ENCODE measurements at regions not wholly inside any gene's neighbourhood (a gene's known extent, or its start where the extent isn't known, plus 50 kb on each side); places are given as distances from the start of the nearest gene placed in this dataset.
"Not testable (repeated sequence)": the region's sequence is repeated elsewhere in the genome, so short reads cannot be mapped to it uniquely, and the experiment has no call there.

DNA sequence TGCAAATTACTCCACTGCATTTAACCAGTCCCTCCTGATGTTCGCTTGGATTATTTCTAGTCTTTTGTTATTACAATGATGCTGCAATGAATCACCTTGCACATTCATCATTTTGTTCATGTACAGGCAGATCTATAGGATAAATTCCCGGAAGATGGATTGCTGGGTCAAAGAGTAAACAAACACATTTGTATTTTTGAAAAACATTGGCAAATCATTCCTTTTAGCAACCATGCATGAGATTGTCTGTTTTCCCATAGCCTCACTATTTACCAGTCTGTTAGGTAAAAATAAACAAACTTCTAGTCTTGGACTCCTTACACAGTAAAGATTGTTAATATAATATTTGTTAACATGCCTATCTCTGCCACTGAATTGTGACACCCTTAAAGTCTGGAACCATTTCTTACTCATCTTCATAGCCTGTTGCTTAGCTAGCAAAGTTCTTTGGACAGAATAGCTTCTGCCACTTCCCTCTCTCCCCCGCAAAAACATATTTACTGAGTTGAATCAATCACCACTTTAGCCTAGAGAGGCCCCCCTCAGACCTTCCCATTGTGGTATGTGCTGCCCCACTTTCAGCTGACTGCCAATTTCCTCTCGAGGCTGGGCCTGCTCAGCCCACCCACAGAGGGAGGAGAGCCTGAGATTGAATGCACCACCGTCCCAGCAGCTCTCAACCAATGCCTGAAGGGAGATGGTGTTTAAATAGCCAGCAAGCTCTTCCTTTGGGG, 108.4 kb upstream of the ATXN3L start:
- DNase-seq (ENCODE audit: low read depth in 3 of 3, low spot score in 2 of 3) = no peak

DNA sequence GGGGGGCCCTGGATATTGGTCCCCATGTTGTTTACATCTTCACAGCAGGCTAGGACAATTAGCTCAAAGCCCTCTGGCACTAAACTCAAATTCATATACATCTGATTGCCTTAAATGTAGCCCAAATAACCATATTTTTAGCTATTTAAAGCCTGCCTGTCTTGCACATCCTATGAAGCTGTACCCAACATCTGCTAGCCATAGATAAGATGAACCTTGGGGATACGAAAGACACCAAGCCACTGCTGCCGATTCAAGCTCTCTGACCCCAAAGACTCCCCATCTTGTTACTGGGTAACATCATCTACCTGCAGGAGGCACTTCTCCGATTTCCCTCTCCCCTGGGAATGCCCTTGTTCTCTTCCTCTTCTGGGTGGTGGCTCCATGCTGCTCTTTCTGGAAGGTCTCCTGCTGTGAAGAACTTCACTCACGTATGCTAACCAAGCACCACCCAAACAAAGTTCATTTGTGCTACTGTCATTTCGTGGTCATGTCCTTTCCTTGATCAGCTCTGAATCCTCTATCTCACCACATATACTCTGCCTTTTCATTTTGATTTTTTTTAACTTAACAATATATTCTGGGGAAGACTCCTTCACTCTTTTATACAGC, 107.7 kb upstream of the ATXN3L start:
- DNase-seq (ENCODE audit: low read depth in 3 of 3, low spot score in 2 of 3) = no peak

DNA sequence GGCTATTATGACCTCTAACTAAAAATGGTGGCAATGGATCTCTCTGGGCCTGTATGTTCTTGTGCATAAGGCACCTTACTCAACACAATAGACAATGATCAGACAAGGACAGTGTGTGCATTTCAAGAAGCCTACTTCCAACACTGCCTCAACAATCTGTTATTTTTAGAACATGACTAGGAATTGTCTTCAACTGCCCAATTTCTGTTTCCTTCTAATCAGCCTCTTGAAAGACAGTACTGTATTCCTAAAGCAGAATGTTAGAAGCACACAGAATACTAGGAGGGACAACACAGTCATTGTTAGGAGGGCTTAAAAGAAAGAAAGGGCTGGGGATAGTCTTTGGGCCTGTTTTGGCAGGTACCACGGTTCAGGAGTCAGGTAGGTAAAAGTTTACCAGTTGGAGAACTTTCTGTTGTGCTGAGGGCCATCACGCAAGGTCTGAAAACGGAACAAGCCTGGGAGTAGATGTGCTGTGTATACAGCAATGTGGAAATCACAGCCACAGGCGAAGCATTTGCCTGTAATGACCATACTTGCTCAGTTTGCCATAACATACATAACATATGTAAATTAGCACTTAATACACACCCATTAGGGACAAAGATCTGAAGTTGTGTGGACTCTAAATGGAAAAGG, 100.8 kb upstream of the ATXN3L start:
- DNase-seq (ENCODE audit: low read depth in 3 of 3, low spot score in 2 of 3) = no peak

DNA sequence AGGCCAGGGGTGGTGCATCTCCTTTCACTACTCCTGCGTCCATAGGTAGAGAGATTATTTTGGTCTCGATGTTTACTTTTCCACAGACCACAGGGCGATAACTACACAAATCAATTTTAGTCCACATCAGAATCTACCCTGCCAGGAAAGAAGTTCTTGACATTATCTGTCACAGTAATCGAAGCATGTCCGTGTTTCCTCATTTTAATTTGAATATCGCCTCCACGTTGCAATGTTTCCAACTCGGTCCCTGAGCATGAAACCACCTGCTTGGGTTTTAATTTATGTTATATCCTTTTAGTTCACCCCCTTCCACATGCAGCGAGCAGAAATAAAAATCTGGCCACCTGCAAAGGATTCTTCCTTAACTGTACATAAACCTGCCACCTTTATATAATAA, 100.1 kb upstream of the ATXN3L start:
- DNase-seq (ENCODE audit: low read depth in 3 of 3, low spot score in 2 of 3) = no peak

DNA sequence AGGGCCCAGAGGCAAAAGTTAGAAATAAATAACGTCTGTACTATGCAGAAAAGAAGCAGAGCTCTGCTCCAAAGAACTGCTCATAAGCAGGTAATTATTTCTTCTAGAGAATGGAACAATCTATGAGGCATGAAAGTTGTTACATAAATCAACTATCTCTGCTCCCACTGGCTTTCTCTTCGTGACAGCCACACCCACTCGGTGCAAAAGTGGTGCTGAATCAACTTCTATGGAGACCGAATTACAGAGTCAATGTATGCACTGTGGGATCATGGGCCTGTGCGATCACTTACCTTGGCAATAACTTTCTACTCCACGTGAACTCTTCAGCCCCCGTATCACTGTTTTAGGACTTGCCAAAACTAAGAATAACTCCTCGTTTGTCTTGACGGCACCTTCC, 99.4 kb upstream of the ATXN3L start:
- DNase-seq (ENCODE audit: low read depth in 3 of 3, low spot score in 2 of 3) = no peak

DNA sequence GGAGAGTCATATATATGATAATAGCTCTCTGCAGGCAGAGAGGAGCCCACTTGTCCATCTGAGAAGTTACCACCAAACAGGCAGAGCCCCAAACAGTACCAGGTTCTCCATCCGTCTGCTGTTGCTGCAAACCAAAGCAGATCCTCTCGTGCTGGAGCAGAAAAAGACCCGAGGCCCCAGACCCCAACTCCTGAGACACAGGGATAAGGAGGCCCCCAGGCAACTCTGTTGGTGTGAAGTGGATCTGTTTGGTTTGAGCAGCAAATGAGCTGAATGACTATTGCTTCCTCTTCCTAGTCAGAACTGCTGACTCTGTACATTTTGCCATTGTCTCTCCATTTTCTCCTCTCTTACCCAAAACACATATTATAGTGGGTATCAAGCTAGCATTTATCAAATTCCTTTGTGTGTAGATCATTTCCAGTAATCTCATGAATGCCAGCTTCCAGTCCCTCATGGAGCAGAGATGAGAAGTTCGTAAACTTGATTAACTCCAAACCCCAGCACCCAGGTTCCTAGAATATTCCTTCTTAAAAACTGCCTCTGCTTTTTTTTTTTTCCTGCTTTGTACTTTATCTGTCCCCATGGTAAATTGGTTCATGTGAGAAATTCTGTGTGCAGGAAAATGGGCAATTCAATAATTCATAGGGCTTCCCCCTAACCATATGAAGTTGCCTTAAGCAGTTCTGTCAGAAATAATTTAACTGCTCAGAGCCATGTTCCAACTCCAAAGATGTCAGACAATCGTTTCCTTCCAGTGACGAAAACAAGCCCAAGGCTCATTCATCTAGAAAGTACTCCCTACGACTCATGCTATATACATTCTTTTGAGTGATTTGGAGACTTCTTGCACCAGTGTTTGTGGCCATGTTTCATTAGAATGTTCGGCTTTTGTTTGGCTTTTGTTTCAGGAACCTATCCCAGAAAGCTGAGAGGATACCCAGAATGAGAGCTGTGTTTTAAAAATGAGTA, 98.6 kb upstream of the ATXN3L start:
- DNase-seq (ENCODE audit: low read depth in 3 of 3, low spot score in 2 of 3) = no peak

DNA sequence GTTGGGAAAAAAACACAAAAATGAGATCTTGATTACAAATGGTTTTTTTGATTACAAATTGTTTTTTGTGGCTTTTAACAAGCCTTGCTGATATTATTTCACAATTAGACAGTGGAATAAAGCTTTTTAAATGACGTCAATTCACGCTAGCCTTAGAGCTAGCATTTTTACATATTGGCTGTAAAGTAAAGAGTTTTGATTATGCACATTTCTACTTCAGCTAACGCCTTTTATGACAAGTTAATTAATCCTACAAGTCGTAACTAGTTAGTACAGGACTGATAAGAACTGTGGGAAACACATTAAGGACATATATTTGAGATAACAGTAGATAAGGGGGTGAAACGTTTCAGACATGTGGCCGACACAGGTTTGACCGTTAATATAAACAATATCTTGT, 95.7 kb upstream of the ATXN3L start:
- no peak for DNase-seq (ENCODE audit: low read depth in 3 of 3, low spot score in 2 of 3)

DNA sequence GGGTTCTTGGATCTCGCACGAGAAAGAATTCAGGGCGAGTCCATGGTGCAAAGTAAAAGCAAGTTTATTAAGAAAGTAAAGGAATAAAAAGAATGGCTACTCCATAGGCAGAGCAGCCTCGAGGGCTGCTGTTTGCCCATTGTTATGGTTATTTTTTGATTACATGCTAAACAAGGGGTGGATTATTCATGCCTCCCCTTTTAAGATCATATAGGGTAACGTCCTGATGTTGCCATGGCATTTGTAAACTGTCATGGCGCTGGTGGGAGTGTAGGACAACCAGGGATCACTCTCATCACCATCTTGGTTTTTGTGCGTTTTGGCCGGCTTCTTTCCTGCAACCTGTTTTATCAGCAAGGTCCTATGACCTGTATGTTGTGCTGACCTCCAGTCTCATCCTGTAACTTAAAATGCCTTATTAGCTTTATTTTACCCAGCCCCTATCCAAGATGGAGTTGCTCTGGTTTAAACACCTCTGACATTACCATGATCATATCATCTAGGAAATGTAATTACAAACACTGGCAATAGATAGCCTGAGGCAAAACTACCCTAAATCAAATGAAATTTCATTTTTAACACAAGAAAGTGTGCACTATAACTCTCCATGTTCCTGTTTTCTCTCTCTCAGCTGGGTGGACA, 94.3 kb upstream of the ATXN3L start:
- no peak for DNase-seq (ENCODE audit: low read depth in 3 of 3, low spot score in 2 of 3)

DNA sequence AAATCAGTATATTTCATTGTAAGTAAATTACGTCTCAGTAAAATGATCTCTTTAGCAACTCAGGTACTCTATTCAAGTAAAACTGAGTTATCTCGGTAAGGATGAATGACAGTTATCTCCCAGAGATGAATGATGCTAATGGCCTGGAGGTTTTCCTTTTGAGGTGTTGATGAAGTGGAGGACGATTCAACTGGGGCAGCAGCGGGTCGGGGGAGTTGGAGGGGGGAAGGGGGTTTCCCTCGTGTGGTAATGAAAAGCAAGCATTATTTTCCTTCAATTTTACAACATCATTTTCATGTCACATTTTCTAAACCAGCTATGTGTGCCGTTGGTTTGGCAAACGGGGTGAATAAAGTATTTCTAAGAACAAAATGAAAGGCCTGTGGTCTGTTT, 92.4 kb upstream of the ATXN3L start:
- no peak for DNase-seq (ENCODE audit: low read depth in 3 of 3, low spot score in 2 of 3)

DNA sequence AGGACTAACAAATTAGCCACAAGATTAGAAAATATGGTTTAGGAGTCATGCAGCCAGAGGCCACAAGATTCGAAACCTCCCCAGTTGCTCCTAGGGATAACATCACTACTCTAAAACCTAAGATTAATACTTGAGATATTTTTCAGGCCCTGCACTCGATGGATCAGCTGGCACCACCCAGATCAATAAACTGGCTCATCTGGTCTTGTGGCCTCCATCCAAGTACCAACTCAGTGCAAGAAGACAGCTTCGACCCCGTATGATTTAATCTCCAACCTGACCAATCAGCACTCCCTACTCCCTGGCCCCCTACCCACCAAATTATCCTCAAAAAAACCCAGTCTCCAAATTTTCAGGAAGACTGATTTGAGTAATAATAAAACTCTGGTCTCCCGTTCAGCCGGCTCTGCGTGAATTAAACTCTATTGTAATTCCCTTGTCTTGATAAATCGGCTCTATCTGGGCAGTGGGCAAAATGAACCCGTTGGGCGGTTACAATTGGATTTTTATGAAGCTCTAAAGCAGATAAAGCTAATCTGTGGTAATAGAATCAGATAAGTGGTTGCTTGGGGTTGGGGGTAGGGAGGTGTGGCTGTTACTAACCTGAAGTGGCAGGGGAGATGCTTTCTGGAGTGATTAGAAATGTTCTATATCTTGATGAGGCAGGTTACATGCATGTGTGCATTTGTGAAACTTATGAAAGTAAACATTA, 91.8 kb upstream of the ATXN3L start:
- DNase-seq (ENCODE audit: low read depth in 3 of 3, low spot score in 2 of 3) = no peak

DNA sequence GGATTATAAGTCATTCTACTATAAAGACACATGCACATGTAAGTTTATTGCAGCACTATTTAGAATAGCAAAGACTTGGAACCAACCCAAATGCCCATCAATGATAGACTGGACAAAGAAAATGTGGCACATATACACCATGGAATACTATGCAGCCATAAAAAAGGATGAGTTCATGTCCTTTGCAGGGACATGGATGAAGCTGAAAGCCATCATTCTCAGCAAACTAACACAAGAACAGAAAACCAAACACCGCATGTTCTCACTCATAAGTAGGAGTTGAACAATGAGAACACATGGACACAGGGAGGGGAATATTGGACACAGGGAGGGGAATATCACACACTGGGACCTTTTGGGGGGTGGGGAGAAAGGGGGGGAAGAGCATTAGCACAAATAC, 88.7 kb upstream of the ATXN3L start:
- not testable (repeated sequence) for DNase-seq (ENCODE audit: low read depth in 3 of 3, low spot score in 2 of 3)

DNA sequence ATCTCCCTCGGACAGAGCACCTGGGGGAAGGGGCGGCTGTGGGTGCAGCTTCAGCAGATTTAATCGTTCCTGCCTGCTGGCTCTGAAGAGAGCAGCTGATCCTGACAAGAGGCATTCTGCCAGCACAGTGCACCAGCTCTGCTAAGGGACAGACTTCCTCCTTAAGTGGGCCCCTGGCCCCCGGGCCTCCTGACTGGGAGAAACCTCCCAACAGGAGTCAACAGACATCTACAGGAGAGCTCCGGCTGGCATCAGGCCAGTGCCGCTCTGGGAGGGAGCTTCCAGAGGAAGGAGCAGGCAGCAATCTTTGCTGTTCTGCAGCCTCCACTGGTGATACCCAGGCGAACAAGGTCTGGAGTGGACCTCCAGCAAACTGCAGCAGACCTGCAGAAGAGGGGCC, 84.9 kb upstream of the ATXN3L start:
- not testable (repeated sequence) for DNase-seq (ENCODE audit: low read depth in 3 of 3, low spot score in 2 of 3)

DNA sequence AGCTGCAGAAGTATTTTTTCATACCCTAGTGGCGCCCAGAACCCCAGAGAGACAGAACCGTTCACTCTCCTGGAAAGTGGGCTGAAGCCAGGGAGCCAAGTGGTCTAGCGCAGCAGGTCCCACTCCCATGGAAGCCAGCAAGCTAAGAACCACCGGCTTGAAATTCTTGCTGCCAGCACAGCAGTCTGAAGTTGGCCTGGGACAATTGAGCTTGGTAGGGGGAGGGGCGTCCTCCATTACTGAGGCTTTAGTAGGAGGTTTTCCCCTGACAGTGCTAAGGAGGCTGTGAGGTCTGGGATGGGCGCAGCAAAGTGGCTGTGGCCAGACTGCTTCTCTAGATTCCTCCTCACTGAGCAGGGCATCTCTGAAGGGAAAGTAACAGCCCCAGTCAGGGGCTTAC, 84.5 kb upstream of the ATXN3L start:
- no peak for DNase-seq (ENCODE audit: low read depth in 3 of 3, low spot score in 2 of 3)

DNA sequence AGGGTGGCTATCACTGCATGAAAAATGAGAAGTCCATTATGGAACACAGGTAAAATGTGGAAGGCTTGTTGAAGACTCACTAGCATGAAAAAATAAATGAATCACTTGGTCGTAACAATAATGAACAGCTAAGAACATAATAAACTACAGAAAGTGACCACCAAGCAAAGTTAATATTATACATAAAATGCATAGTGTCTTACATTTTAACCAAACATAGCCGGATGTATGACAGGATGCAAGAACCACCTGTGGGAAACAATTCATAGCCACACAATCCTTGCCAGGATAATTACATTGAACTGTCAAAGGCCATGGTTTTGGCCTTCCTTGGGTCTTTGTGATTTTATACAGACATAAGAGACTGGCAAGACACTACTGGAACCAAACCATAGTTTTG, 81.9 kb upstream of the ATXN3L start:
- no peak for DNase-seq (ENCODE audit: low read depth in 3 of 3, low spot score in 2 of 3)

DNA sequence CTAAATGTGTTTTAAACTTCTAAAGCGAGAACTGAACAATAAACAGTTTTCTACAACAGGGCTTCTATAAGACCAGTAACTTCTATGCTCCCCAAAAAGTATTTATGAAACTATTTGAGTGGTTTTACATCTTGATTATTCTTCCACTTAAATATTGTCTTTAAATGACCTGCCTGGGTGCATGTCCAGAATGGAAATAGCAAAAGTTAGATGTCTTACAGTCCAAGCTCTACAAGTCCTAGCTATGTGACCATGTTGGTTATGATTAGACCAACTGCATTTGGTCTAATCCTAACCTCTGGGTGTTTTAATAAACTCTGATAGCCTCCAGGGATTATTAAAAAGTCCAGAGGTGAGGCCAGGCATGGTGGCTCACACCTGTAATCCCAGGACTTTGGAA, 79.0 kb upstream of the ATXN3L start:
- DNase-seq (ENCODE audit: low read depth in 3 of 3, low spot score in 2 of 3) = no peak

DNA sequence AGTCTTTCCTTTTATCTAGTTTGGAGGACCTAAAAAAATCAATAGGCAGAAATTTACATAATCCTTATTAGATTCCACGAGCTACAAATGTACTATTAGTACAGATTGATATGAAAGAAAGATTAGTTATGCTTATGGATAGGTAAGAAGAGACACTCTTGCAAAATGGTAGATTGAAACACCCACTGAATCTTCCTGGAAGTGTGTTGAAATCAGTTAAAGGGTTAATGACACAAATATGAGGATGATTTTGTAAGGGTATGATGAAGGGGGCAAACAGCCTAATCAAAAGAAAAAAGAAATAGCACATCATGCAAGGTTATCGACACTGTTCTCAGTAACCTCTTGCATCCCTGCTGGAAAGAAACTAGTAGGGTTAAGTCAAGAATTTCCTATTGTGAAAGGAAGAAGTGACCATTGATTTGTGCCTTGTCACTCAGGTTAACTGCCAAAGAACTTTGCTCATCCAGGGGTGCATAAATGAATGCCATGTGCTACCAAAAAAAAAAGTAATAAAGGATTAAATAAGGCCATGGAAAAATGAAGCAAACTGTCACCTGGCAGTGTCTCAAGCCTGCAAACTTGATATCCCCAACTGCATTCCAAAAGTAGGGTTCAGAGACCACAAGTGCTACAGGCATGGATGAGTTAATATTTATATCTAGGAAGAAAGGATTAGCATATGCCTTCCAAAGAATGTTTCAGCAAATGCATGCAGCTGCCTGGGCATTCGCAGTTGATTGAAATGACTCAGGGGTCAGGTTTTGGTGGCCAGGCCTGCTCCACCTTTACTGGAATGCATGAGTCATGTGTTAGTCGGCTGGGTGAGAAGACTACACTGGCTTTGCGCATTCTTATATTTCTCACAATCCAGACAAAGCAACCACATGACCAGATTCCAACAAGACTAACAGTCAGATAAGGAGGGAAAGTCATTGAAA, 78.3 kb upstream of the ATXN3L start:
- DNase-seq (ENCODE audit: low read depth in 3 of 3, low spot score in 2 of 3) = no peak

DNA sequence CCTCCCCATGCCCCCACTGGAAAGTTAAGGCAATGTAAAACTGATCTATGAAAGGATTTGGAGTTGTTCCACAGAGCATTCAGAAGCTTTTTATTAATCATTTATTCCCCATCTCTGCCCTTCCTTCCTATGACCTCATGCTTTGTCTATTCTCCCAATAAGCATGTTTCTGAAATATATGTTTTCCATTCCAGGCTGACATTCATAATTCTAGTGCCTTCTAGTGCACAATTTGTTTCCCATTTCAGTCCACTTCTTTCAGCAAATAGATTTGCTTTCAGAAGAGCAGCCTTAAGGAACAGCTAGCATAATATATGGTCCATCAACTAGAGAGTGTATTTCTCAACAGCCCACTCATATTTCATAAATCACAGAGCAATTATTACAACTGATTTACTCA, 77.1 kb upstream of the ATXN3L start:
- no peak for DNase-seq (ENCODE audit: low read depth in 3 of 3, low spot score in 2 of 3)

DNA sequence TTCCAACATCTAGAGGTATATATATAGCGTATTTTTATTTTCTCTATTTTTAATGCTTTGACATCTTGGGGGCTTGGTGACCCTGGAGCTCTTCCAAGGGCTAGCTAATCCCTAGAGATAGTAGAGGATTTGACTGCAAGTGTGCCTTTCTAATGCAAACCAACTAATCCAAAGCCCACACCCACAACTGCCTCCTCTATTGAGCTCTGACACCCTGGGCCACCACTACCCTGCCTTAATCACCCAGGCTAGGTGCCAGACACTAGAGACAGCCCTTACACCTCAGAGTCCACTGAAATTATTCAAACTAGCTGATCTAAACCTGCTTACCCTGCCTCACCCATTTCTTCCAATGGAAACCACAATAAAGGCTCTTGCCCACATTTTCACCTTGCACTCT, 69.6 kb upstream of the ATXN3L start:
- DNase-seq (ENCODE audit: low read depth in 3 of 3, low spot score in 2 of 3) = no peak

Measured in right renal cortex interstitium (tissue), 3 donors.